ENCODE measurements at regions not wholly inside any gene's neighbourhood (a gene's known extent, or its start where the extent isn't known, plus 50 kb on each side); places are given as distances from the start of the nearest gene placed in this dataset.
"Not testable (repeated sequence)": the region's sequence is repeated elsewhere in the genome, so short reads cannot be mapped to it uniquely, and the experiment has no call there.

DNA sequence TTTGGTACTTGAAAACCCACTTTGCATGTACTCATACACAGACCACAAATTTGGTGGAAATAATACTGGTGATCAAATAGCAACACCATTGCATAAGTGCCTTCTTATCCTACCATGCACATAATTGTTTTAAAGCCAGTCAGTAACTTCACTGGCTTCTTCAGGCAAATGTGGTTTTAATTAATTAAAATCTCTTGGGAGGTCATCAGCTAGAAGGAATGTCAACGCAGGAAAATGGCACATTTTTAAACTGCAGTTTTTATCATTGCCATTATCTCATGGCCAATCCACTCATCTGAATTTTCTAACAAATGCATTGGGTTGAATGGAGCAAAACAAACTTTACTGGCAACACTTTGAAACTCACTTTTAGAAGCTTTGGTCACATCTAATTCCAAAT is 105.7 kb upstream of the ZPLD1 start:
- Mint-ChIP-seq H3K27ac (no peak overlapping the region), H3K4me3 (no peak overlapping the region), H3K9me3 (no peaks in the 10 kb centered on the region), H3K27me3 (ENCODE audit: low read depth) (no peaks in the 10 kb centered on the region), H3K36me3 (ENCODE audit: insufficient read depth in 2 of 2) (no peaks in the 10 kb centered on the region), H3K4me1 (ENCODE audit: low read depth) (no peaks in the 10 kb centered on the region)
- DNase-seq (no peak), ATAC-seq (replicated peaks in 1 of 2) (no peak)

DNA sequence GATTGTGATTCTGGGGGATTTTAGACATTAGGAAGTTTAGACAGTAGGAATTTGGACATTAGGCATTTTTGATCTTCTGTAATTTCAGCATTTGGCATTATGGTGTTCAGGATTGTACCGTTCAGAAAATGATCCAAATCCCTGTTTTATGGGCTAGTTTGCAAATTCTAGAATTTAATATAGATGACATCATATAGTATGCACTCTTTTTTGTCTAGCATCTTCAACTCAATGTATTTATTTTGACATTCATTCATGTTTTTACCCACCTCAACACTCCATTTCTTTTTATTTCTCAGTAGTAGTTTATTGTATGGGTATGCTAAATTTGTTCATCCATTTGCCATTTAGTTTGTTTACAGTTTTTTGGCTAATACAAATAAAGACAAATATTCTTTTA is 105.3 kb upstream of the ZPLD1 start:
- Mint-ChIP-seq H3K27ac (no peak overlapping the region), H3K4me3 (no peak overlapping the region), H3K4me1 (ENCODE audit: low read depth) (no peaks in the 10 kb centered on the region), H3K9me3 (no peaks in the 10 kb centered on the region), H3K27me3 (ENCODE audit: low read depth) (no peaks in the 10 kb centered on the region), H3K36me3 (ENCODE audit: insufficient read depth in 2 of 2) (no peaks in the 10 kb centered on the region)
- DNase-seq: no peak
- no peak for ATAC-seq (replicated peaks in 1 of 2)

DNA sequence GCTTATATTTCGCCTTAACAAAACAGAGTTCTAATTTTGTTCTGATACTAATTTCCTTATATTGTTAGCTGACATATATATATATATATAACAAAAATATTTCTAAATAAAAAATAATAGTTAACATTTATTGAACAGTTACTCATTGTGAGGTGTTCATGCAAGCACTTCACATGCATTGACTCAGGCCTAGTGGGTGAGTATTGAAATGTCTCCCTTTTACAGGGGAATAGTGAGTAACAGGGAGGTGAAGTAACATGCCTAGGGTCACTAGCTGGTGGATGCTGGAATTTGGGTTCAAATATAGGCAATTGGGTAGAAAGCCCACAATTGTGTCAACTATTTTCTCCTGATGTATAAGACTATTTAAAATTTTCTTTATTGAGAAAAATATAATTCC is 102.6 kb upstream of the ZPLD1 start:
- no peaks in the 10 kb centered on the region for H3K4me1 Mint-ChIP-seq (ENCODE audit: low read depth)
- ATAC-seq (replicated peaks in 1 of 2): no peak
- no peak overlapping the region for H3K4me3 Mint-ChIP-seq
- no peaks in the 10 kb centered on the region for H3K36me3 Mint-ChIP-seq (ENCODE audit: insufficient read depth in 2 of 2)
- H3K9me3 Mint-ChIP-seq: no peaks in the 10 kb centered on the region
- DNase-seq: no peak
- no peak overlapping the region for H3K27ac Mint-ChIP-seq
- H3K27me3 Mint-ChIP-seq (ENCODE audit: low read depth): no peaks in the 10 kb centered on the region

DNA sequence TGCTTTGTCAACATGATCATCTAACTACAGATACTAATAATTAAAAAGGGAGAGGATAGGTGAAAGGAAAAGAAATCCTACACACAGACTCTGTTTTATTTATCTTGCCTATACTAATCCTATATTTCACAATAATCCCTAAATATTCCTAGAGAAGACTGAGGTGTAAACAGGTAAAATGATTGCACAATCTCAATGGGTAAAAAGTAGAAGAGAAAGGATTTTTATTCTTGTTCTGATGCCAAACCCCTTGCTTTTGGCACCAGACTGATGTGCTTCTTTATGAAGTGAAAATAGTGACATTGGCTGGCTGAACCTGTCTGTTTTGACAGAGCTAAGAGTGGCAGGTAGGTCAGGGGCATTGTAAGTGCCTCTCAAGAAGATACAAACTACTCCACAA is 101.9 kb upstream of the ZPLD1 start:
- Mint-ChIP-seq H3K36me3 (ENCODE audit: insufficient read depth in 2 of 2) (no peaks in the 10 kb centered on the region), H3K4me1 (ENCODE audit: low read depth) (no peaks in the 10 kb centered on the region), H3K27me3 (ENCODE audit: low read depth) (no peaks in the 10 kb centered on the region), H3K27ac (no peak overlapping the region), H3K4me3 (no peak overlapping the region), H3K9me3 (no peaks in the 10 kb centered on the region)
- ATAC-seq (replicated peaks in 1 of 2): no peak
- no peak for DNase-seq

DNA sequence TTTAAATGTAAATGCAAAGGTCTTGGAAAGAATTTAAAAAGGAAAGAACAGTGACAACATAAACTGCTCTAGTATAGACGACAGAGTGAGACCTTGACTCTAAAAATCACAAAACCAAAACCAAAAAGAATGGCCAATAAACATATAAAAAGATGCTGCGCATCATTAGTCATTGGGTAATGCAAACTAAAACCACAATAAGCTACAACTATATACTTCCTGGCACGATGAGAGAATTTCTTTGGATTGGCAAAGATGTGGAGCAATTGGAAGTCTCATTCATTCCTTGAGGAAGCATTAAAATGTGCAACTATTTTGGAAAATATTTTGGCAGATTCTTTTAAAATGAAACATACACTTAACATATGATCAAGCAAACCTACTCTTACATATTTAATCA is 98.7 kb upstream of the ZPLD1 start:
- H3K9me3 Mint-ChIP-seq: no peaks in the 10 kb centered on the region
- DNase-seq (no peak), ATAC-seq (replicated peaks in 1 of 2) (no peak)
- H3K4me3 Mint-ChIP-seq: no peak overlapping the region
- no peaks in the 10 kb centered on the region for H3K4me1 Mint-ChIP-seq (ENCODE audit: low read depth)
- no peak overlapping the region for H3K27ac Mint-ChIP-seq
- H3K27me3 Mint-ChIP-seq (ENCODE audit: low read depth): peaks cover 7% of the 10 kb centered on the region
- H3K36me3 Mint-ChIP-seq (ENCODE audit: insufficient read depth in 2 of 2): no peaks in the 10 kb centered on the region

DNA sequence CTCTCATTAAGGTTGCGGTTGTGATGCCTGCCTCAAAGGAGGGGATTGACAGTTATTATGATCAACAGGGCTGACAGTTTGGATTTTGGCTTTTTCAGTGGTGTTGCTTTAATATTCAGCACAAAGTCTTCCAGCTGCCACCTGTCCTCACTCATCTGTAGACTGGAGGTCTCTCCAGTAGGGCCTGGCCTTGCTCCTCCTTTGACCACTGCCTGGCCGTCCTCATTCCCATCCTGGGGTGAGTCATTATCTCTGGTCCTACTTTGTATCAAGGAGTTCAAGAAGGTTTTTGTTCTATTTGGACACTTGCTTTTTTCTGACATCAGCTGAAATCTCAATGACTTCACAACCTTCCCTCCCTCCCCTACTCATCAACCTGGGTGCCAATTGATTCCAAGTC is 95.1 kb upstream of the ZPLD1 start:
- no peak for ATAC-seq (replicated peaks in 1 of 2)
- Mint-ChIP-seq H3K4me1 (ENCODE audit: low read depth) (no peaks in the 10 kb centered on the region), H3K27ac (no peak overlapping the region), H3K9me3 (no peaks in the 10 kb centered on the region), H3K27me3 (ENCODE audit: low read depth) (peaks cover 7% of the 10 kb centered on the region), H3K36me3 (ENCODE audit: insufficient read depth in 2 of 2) (no peaks in the 10 kb centered on the region), H3K4me3 (no peak overlapping the region)
- DNase-seq: no peak

- Mint-ChIP-seq H3K9me3 (no peaks in the 10 kb centered on the region), H3K27me3 (ENCODE audit: low read depth) (peaks cover 16% of the 10 kb centered on the region), H3K36me3 (ENCODE audit: insufficient read depth in 2 of 2) (no peaks in the 10 kb centered on the region), H3K4me1 (ENCODE audit: low read depth) (no peaks in the 10 kb centered on the region), H3K4me3 (no peak overlapping the region), H3K27ac (no peak overlapping the region)
- ATAC-seq (replicated peaks in 1 of 2): no peak
- no peak for DNase-seq
Observed at GRCh38 chr3:102346897-102347296, 87.9 kb upstream of the ZPLD1 start.

DNA sequence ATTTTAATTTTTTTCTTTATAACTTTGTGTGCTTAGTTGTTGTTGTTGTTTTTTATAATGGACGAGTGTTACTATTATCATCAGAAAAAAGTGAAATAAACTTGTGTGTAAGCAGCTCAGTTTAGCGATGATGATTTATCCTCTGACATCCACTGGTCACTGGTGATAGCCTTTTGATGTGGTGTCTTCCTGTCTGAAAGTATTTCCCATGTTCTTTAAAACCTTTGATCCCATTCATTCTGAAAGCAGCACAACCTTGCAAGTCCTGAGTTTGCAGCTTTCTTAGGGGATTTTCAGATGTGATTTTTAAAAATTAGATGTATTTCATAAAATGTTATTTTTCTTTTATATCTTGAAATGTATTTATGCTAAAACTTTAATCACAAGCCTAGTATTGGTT is 85.9 kb upstream of the ZPLD1 start:
- Mint-ChIP-seq H3K4me3 (no peak overlapping the region), H3K4me1 (ENCODE audit: low read depth) (no peaks in the 10 kb centered on the region), H3K27ac (no peak overlapping the region), H3K27me3 (ENCODE audit: low read depth) (peaks cover 20% of the 10 kb centered on the region), H3K9me3 (no peaks in the 10 kb centered on the region), H3K36me3 (ENCODE audit: insufficient read depth in 2 of 2) (no peaks in the 10 kb centered on the region)
- ATAC-seq (replicated peaks in 1 of 2) (no peak), DNase-seq (no peak)

DNA sequence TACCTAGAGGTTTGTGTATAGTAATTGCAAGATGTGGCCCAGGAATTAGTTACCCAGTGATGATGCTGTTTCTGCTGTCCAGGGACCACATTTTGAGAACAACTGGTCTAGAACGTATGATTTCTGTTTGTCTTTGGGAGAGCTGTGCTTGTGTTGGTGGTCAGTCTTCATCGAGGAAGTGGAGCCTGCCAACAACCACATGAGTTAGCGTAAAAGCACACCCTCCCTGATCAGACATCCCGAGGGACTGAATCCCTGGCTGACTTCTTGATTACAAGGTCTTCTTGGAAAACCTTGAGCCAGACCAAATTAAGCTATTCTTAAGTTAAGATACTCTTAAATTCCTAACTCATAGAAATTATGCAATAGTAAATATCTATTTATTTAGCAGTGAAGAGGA is 81.7 kb upstream of the ZPLD1 start:
- no peak overlapping the region for H3K27ac Mint-ChIP-seq
- ATAC-seq (replicated peaks in 1 of 2) (no peak), DNase-seq (no peak)

GRCh38 chr3:102353805-102354204 is 81.0 kb upstream of the ZPLD1 start:
- ATAC-seq (replicated peaks in 1 of 2): no peak
- Mint-ChIP-seq H3K27me3 (ENCODE audit: low read depth) (peaks cover 13% of the 10 kb centered on the region), H3K36me3 (ENCODE audit: insufficient read depth in 2 of 2) (no peaks in the 10 kb centered on the region), H3K4me1 (ENCODE audit: low read depth) (no peaks in the 10 kb centered on the region), H3K9me3 (no peaks in the 10 kb centered on the region), H3K27ac (no peak overlapping the region), H3K4me3 (no peak overlapping the region)
- no peak for DNase-seq

More for the DNA sequence above, 81.7 kb upstream of the ZPLD1 start:
- no peaks in the 10 kb centered on the region for H3K36me3 Mint-ChIP-seq (ENCODE audit: insufficient read depth in 2 of 2)
- H3K27me3 Mint-ChIP-seq (ENCODE audit: low read depth): peaks cover 13% of the 10 kb centered on the region
- H3K9me3 Mint-ChIP-seq: no peaks in the 10 kb centered on the region
- no peaks in the 10 kb centered on the region for H3K4me1 Mint-ChIP-seq (ENCODE audit: low read depth)
- H3K4me3 Mint-ChIP-seq: no peak overlapping the region

- Mint-ChIP-seq H3K4me1 (ENCODE audit: low read depth) (no peaks in the 10 kb centered on the region), H3K4me3 (no peak overlapping the region), H3K9me3 (no peaks in the 10 kb centered on the region), H3K27me3 (ENCODE audit: low read depth) (peaks cover 13% of the 10 kb centered on the region), H3K36me3 (ENCODE audit: insufficient read depth in 2 of 2) (no peaks in the 10 kb centered on the region), H3K27ac (no peak overlapping the region)
- ATAC-seq (replicated peaks in 1 of 2) (no peak), DNase-seq (no peak)
Observed at GRCh38 chr3:102354818-102355515, 79.8 kb upstream of the ZPLD1 start.

DNA sequence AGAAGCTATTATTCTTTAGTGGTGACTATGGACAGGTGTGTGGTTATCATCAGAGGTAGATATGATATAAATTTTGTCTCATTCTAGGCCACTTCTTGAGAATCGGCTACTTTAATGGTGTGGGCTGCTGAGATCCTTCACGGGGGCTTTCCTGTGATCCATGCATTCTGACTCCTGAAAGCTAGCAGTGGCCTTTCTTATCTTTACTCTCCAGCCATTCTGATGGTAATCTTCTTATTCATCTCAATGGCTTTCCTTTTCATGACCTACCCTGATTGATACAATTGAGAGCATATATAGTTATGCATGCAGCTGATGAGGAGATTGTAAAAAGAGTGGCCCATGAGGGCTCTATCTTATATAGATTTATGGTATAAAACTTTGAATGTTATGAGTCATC is 78.3 kb upstream of the ZPLD1 start:
- no peak for DNase-seq
- no peak overlapping the region for H3K4me3 Mint-ChIP-seq
- H3K4me1 Mint-ChIP-seq (ENCODE audit: low read depth): no peaks in the 10 kb centered on the region
- no peak overlapping the region for H3K27ac Mint-ChIP-seq
- H3K9me3 Mint-ChIP-seq: no peaks in the 10 kb centered on the region
- peaks cover 6% of the 10 kb centered on the region for H3K27me3 Mint-ChIP-seq (ENCODE audit: low read depth)
- no peaks in the 10 kb centered on the region for H3K36me3 Mint-ChIP-seq (ENCODE audit: insufficient read depth in 2 of 2)
- no peak for ATAC-seq (replicated peaks in 1 of 2)

GRCh38 chr3:102357313-102357712 is 77.5 kb upstream of the ZPLD1 start:
- not testable (repeated sequence) for DNase-seq; H3K4me3 Mint-ChIP-seq; H3K4me1 Mint-ChIP-seq (ENCODE audit: low read depth); H3K9me3 Mint-ChIP-seq; H3K27ac Mint-ChIP-seq; ATAC-seq (replicated peaks in 1 of 2); H3K27me3 Mint-ChIP-seq (ENCODE audit: low read depth); H3K36me3 Mint-ChIP-seq (ENCODE audit: insufficient read depth in 2 of 2)

DNA sequence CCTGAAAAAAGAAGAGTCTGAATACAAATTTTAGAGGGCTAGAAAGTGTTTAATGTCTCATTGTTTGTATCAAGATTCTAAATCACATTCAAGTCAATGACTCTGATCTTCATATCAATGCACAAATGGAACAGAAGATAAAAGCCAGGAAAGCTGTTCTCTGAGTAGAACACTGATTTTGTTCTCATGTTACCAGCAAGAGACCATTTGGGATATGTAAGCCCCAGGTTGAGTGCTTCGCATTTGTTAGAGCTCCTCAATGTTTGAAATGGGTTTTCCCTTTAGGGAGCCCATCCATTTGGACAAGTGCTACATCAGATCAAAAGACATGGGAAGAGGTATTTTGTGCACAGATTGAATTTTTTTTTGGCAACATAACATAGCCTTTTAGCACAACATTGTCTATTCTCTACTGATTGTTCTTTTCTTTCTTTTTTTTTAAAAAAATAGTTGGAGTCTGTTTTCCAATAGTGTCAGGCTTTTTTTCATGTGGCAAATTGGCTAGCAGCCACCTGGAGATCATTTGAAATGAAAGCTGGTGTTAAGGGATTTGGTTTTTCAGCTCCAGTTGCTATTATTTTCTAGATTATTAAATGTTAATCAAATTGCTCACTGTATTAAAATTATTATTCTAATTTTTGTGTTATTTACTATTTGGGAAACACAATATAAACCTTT is 74.5 kb upstream of the ZPLD1 start:
- ATAC-seq (replicated peaks in 1 of 2): no peak
- no peaks in the 10 kb centered on the region for H3K36me3 Mint-ChIP-seq (ENCODE audit: insufficient read depth in 2 of 2)
- no peak for DNase-seq
- H3K27ac Mint-ChIP-seq: no peak overlapping the region
- H3K4me1 Mint-ChIP-seq (ENCODE audit: low read depth): no peaks in the 10 kb centered on the region
- peaks cover 5 to 11% of the 10 kb centered on the region in 2 donors for H3K9me3 Mint-ChIP-seq
- no peaks in the 10 kb centered on the region for H3K27me3 Mint-ChIP-seq (ENCODE audit: low read depth)
- no peak overlapping the region for H3K4me3 Mint-ChIP-seq
